Suprapubic skin (tissue), 4 donors: ENCODE measurements at regions not wholly inside any gene's neighbourhood (a gene's known extent, or its start where the extent isn't known, plus 50 kb on each side); places are given as distances from the start of the nearest gene placed in this dataset.

Experiments used
- DNase-seq, 2 donors: peaks; one replicate each; pipeline ENCODE4 v3.0.0-alpha.2; 2019; ENCODE audit warnings: low spot score in 2 of 2
- H3K27ac ChIP-seq: fragments of 200-600 bp; sonication (generic); one replicate; pipeline ENCODE4 v1.5.1; 2019
- H3K27me3 ChIP-seq: fragments of 200-600 bp; sonication (generic); one replicate; pipeline ENCODE4 v1.5.1; 2019
- H3K36me3 ChIP-seq: fragments of 200-600 bp; sonication (generic); one replicate; pipeline ENCODE4 v1.5.1; 2019
- H3K4me1 ChIP-seq: fragments of 200-600 bp; sonication (generic); one replicate; pipeline ENCODE4 v1.5.1; 2019
- H3K4me3 ChIP-seq: fragments of 200-600 bp; sonication (generic); one replicate; pipeline ENCODE4 v1.5.1; 2019; ENCODE audit warnings: mild to moderate bottlenecking
- H3K9me3 ChIP-seq: fragments of 200-600 bp; sonication (generic); one replicate; pipeline ENCODE4 v1.5.1; 2019
- EP300 ChIP-seq: sonication (generic); formaldehyde crosslinking; IDR thresholded peaks from one replicate; pipeline ENCODE4 v1.6.1; 2017; ENCODE audit warnings: antibody characterized with exemption
- POLR2A ChIP-seq, 2 donors: fragments of 450-650 bp; IDR thresholded peaks; one replicate each; pipeline ENCODE4 v1.6.1; 2017; ENCODE audit warnings: antibody characterized with exemption in 2 of 2, mild to moderate bottlenecking in 2 of 2, moderate library complexity in 2 of 2
- POLR2AphosphoS5 ChIP-seq, 3 donors: sonication (generic); formaldehyde crosslinking; IDR thresholded peaks; one replicate each; pipeline ENCODE4 v1.6.1; 2017; ENCODE audit warnings: antibody characterized with exemption in 3 of 3
- WGBS: methylation state at CpG from one replicate; pipeline ENCODE4 v1.1.5; 2018; 5-methylcytosine and 5-hydroxymethylcytosine counted together
- TF ChIP-seq, protein P1 (sequence below), 2 donors: fragments of 200-600 bp in 1 of 2; fragments of 450-650 bp in 1 of 2; sonication (generic) in 1 of 2; IDR thresholded peaks; one replicate each; pipeline ENCODE4 v1.5.1; 2016 to 2019; ENCODE audit warnings: antibody characterized with exemption in 2 of 2, mild to moderate bottlenecking in 1 of 2, moderate library complexity in 1 of 2

GRCh38 chr1:17922833-17923232 is 167.7 kb downstream of the ACTL8 start:
- peak in 1 of 2 donors; percentile 60 for DNase-seq
- Histone ChIP-seq H3K27me3 (peaks cover 76% of the 10 kb centered on the region), H3K36me3 (no peaks in the 10 kb centered on the region), H3K9me3 (no peaks in the 10 kb centered on the region), H3K27ac (no peak overlapping the region), H3K4me1 (peaks cover 4% of the 10 kb centered on the region), H3K4me3 (no peak overlapping the region)
- TF ChIP-seq, protein P1, sequence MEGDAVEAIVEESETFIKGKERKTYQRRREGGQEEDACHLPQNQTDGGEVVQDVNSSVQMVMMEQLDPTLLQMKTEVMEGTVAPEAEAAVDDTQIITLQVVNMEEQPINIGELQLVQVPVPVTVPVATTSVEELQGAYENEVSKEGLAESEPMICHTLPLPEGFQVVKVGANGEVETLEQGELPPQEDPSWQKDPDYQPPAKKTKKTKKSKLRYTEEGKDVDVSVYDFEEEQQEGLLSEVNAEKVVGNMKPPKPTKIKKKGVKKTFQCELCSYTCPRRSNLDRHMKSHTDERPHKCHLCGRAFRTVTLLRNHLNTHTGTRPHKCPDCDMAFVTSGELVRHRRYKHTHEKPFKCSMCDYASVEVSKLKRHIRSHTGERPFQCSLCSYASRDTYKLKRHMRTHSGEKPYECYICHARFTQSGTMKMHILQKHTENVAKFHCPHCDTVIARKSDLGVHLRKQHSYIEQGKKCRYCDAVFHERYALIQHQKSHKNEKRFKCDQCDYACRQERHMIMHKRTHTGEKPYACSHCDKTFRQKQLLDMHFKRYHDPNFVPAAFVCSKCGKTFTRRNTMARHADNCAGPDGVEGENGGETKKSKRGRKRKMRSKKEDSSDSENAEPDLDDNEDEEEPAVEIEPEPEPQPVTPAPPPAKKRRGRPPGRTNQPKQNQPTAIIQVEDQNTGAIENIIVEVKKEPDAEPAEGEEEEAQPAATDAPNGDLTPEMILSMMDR (IDR thresholded peaks at IDR 0.05), result peak; percentile 13 to 40
- TF ChIP-seq EP300, result no peak
- WGBS, result 17% methylated on average over 6 of the region's 6 CpGs

GRCh38 chr1:17923666-17924065 is 168.5 kb downstream of the ACTL8 start:
- TF ChIP-seq POLR2A (IDR thresholded peaks at IDR 0.05) (no peak), POLR2AphosphoS5 (IDR thresholded peaks at IDR 0.05) (no peak), EP300 (no peak)
- TF ChIP-seq, protein P1 (IDR thresholded peaks at IDR 0.05), result no peak
- H3K36me3 ChIP-seq, result no peaks in the 10 kb centered on the region
- H3K9me3 ChIP-seq, result no peaks in the 10 kb centered on the region
- no peak overlapping the region for H3K4me3 ChIP-seq
- H3K27me3 ChIP-seq, result peaks cover 68% of the 10 kb centered on the region
- peak in 1 of 2 donors; percentile 43 for DNase-seq
- H3K27ac ChIP-seq, result no peak overlapping the region
- H3K4me1 ChIP-seq, result peaks cover 5% of the 10 kb centered on the region
- 40% methylated on average over 3 of the region's 4 CpGs for WGBS

- no peak overlapping the region for H3K27ac ChIP-seq
- H3K4me1 ChIP-seq, result peaks cover 5% of the 10 kb centered on the region
- TF ChIP-seq, protein P1 (IDR thresholded peaks at IDR 0.05), result no peak
- TF ChIP-seq POLR2AphosphoS5 (IDR thresholded peaks at IDR 0.05) (no peak), POLR2A (IDR thresholded peaks at IDR 0.05) (no peak), EP300 (no peak)
- peaks cover 66% of the 10 kb centered on the region for H3K27me3 ChIP-seq
- H3K4me3 ChIP-seq, result no peak overlapping the region
- no peak for DNase-seq
- no peaks in the 10 kb centered on the region for H3K9me3 ChIP-seq
- no peaks in the 10 kb centered on the region for H3K36me3 ChIP-seq
Measured at GRCh38 chr1:17924578-17924977, 169.4 kb downstream of the ACTL8 start.

DNA sequence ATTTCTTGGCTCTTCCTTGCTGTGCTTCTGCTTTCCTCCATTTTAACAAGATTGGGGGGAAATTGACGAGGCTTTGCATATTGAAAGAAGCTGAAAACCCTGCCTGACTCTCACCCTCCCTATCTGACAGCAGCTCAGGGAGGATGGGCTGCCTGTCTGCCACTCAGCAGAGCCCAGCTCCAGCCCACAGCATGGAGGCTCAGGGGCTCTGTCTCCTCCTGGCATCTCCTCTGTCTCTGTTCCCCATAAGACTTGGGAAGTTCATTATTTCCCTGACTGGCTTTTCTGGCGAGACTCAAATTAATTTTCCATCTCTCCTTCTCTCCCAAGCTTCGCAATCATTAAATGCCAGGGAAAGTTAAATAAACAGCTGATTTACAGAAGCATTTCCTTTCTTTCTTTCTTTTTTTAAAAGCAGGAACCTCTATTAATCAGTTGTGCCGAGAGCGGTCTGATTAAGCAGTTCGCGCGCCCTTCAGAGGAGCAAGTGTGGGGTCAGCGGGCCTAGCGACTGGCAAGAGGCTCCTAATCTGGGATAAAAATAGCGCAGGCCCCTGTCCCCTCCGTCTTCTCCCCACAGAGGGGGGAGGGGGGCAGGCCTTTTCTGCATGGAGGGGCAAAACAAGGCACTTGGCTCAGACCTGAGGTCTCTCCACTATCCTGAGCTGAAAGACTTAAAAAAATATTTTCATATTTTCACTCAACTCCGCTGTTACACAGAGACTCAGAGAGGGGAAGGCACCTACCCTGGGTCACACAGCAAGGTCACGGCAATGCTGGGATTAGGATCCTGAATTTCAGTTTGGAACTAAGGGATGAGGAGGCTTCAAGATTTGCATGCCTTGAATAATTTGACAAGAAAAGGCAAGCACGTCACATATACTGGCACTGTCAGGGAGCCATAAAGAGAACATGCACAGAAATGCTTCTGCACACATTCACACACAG is 170.4 kb downstream of the ACTL8 start:
- Histone ChIP-seq H3K27me3 (peaks cover 61% of the 10 kb centered on the region), H3K9me3 (no peaks in the 10 kb centered on the region), H3K4me1 (peaks cover 5% of the 10 kb centered on the region), H3K27ac (no peak overlapping the region), H3K4me3 (no peak overlapping the region), H3K36me3 (no peaks in the 10 kb centered on the region)
- 74% methylated on average over 15 of the region's 15 CpGs for WGBS
- TF ChIP-seq, protein P1 (IDR thresholded peaks at IDR 0.05), result no peak
- TF ChIP-seq POLR2AphosphoS5 (IDR thresholded peaks at IDR 0.05) (no peak), POLR2A (IDR thresholded peaks at IDR 0.05) (no peak), EP300 (no peak)
- no peak for DNase-seq

- TF ChIP-seq EP300 (no peak), POLR2AphosphoS5 (IDR thresholded peaks at IDR 0.05) (no peak), POLR2A (IDR thresholded peaks at IDR 0.05) (no peak)
- TF ChIP-seq, protein P1 (IDR thresholded peaks at IDR 0.05), result no peak
- Histone ChIP-seq H3K27me3 (peaks cover 61% of the 10 kb centered on the region), H3K9me3 (no peaks in the 10 kb centered on the region), H3K4me3 (no peak overlapping the region), H3K4me1 (peaks cover 5% of the 10 kb centered on the region), H3K27ac (no peak overlapping the region), H3K36me3 (no peaks in the 10 kb centered on the region)
- WGBS, result 77% methylated on average over 4 of the region's 4 CpGs
- DNase-seq, result no peak
Measured at GRCh38 chr1:17926906-17927305, 171.8 kb downstream of the ACTL8 start.
